HUES64 (cell line): ENCODE measurements at regions not wholly inside any gene's neighbourhood (a gene's known extent, or its start where the extent isn't known, plus 50 kb on each side); places are given as distances from the start of the nearest gene placed in this dataset.
"Not testable (repeated sequence)": the region's sequence is repeated elsewhere in the genome, so short reads cannot be mapped to it uniquely, and the experiment has no call there.

Experiments used
- H3K27ac ChIP-seq: 2 replicates; pipeline ENCODE4 v1.7.0; 2013; ENCODE audit warnings: low read depth, low read length, inconsistent platforms
- H3K27me3 ChIP-seq: 2 replicates; pipeline ENCODE4 v1.6.1; 2013; ENCODE audit warnings: mild to moderate bottlenecking, low read length; ENCODE audit not compliant: insufficient read depth
- H3K36me3 ChIP-seq: 2 replicates; pipeline ENCODE4 v1.6.1; 2013; ENCODE audit warnings: mild to moderate bottlenecking, low read length; ENCODE audit not compliant: insufficient read depth
- H3K4me1 ChIP-seq: 2 replicates; pipeline ENCODE4 v1.6.1; 2013; ENCODE audit warnings: mild to moderate bottlenecking, low read length, moderate library complexity; ENCODE audit not compliant: insufficient read depth
- H3K4me3 ChIP-seq: 2 replicates; pipeline ENCODE4 v1.5.1; 2013; ENCODE audit warnings: mild to moderate bottlenecking, low read length, moderate library complexity
- H3K9ac ChIP-seq: 2 replicates; pipeline ENCODE4 v1.6.1; 2013; ENCODE audit warnings: mild to moderate bottlenecking, low read depth, low read length
- H3K9me3 ChIP-seq: 2 replicates; pipeline ENCODE4 v1.6.1; 2013; ENCODE audit warnings: low read depth, low read length; ENCODE audit not compliant: insufficient read depth
- WGBS: fragments of 150-250, 120-280 bp; methylation state at CpG from one replicate; pipeline ENCODE4 v1.1.7; 2013; ENCODE audit warnings: missing lambda C conversion rate; 5-methylcytosine and 5-hydroxymethylcytosine counted together

DNA sequence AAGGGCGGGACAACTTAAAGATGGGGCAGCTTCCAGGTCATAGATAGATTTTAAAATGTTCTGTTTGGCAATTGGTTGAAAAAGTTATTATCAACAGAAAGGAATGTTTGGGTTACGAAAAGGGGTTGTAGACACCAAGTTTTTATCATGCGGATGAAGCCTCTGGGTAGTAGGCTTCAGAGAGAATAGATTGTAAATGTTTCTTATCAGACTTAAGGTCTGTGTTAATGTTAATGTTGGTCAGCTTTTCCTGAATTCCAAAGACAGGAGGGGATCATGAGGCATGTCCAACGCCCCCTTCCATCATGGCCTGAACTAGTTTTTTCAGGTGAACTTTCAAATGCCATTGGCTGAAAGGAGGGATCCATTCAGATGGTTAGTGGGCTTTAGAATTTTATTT, 84.2 kb upstream of the KIF5B start:
- Histone ChIP-seq H3K4me1 (peaks cover 16% of the 10 kb centered on the region), H3K36me3 (no peaks in the 10 kb centered on the region), H3K4me3 (no peak overlapping the region), H3K27me3 (no peaks in the 10 kb centered on the region), H3K9me3 (no peaks in the 10 kb centered on the region), H3K27ac (peak overlapping the region; percentile 86; the same call in 1 of the 2 replicates), H3K9ac (no peak overlapping the region)
- 80% methylated on average over 4 of the region's 4 CpGs for WGBS

DNA sequence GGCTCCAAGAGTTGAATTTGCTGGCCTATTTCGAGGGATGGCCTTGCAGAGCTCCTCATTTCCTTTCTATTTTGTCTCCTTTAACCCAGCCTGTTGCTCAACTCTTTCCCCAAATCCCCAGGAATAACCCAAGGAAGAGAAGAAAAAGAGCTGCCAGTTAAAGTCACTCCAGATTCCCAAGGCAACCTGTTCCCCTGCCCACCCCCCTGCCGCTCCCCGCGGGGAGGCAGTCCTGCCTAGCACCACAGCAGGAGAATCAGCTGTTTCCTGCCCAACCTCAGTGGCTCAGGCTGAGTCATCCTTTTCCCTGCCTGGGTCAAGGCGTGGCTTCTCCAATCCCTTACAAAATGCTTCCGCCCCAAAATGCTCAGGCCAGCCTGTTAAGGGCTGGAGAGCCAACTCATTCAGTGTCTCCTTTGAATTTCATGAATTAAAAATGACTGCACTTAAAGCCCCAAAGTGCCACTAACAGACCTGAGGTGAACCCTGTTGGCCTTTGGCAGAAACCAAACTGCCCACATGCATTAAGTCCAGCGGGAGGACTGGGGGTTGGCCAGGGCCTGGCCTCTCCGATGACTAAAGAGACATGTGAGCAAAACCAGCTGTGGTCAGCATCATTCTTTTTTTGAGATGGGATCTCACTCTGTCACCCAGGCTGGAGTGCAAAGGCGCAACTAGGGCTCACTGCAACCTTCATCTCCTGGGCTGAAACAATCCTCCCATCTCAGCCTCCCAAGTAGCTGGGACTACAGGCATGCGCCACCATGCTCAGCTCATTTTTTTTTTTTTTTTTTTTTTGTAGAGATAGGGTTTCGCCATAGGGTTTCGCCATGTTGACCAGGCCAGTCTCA, 83.2 kb upstream of the KIF5B start:
- Histone ChIP-seq H3K36me3 (no peaks in the 10 kb centered on the region), H3K4me3 (no peak overlapping the region), H3K4me1 (peaks cover 16% of the 10 kb centered on the region), H3K9ac (peak overlapping the region; percentile 5; the same call in 1 of the 2 replicates), H3K9me3 (no peaks in the 10 kb centered on the region), H3K27ac (peak overlapping the region; percentile 86), H3K27me3 (no peaks in the 10 kb centered on the region)
- 34% methylated on average over 11 of the region's 12 CpGs for WGBS

DNA sequence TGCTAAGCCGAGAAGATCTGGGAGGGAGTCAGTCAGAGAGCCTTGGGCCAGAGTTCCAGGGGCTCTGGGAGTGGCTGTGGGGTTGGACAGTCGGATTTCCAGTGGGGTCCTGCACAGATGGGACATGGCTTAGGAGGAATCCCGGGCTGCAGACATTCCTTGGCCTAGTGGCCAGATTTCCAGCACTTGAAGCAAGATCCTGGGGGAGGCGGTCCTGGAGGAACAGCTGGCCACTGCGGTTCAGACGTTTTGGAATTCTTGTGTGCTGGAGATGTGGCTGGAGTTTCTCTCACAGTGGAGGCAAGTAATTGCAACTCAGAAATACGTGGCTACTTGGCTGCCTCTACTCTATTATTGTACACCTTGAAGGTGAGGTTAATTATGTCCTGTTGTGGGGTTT, 80.7 kb upstream of the KIF5B start:
- H3K9ac ChIP-seq, H3K36me3 ChIP-seq, H3K27ac ChIP-seq, H3K4me3 ChIP-seq, H3K27me3 ChIP-seq, H3K9me3 ChIP-seq: not testable (repeated sequence)
- WGBS = 88% methylated on average over 7 of the region's 7 CpGs
- H3K4me1 ChIP-seq = peaks cover 16% of the 10 kb centered on the region

DNA sequence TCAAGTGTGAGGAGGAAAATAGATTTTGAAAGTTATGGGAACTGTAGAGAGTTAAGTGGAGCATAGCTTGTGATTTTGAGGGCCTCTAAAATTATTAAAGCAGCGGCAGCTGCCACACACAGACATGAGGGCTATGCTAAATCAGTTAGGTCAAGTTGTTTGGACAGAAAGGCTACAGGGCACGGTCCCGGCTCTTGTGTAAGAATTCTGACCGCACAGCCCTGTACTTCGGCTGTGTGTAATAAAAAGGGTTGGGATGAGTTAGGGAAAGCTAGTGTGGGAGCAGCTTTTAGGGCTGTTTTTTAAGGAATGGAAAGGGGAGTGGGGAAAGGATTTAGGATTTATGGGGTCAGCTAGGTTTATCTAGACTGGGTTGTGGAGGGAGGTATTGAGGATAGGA, 79.6 kb upstream of the KIF5B start:
- not testable (repeated sequence) for H3K27me3 ChIP-seq, H3K9me3 ChIP-seq, H3K27ac ChIP-seq, H3K4me3 ChIP-seq, H3K36me3 ChIP-seq, H3K9ac ChIP-seq
- WGBS = 92% methylated on average over 5 of the region's 5 CpGs
- peaks cover 16% of the 10 kb centered on the region for H3K4me1 ChIP-seq

DNA sequence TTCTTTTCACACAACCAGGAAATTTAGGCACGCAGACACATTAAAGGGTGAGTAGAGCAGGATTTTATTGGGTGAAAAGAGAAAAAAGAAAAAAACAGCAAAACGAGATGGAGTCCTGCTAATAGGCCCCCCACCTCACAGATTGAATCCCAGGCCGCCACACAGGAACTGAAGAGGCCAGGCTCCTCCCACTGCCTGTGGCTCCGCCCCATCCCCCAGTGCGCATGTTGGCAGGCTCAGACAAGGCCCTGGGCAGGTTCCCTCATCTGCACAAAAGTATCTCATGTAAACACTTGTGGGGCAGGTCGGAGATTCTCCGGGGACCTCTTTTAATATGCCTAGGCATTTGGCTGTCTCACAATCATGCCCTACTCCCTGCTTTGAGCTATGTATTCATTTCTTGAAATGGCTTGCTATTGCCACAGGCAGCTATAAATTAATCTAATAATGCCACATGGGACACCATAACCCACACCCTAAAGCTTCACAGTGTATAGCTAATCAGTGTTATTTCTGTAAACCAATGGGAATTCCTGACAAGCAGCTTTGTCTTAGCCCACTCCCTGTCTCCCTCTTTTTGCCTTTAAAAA, 76.2 kb upstream of the KIF5B start:
- H3K9ac ChIP-seq = no peak overlapping the region
- H3K27me3 ChIP-seq = no peaks in the 10 kb centered on the region
- no peaks in the 10 kb centered on the region for H3K4me1 ChIP-seq
- H3K36me3 ChIP-seq = no peaks in the 10 kb centered on the region
- 87% methylated on average over 7 of the region's 7 CpGs for WGBS
- H3K4me3 ChIP-seq = no peak overlapping the region
- H3K9me3 ChIP-seq = no peaks in the 10 kb centered on the region
- H3K27ac ChIP-seq = no peak overlapping the region

DNA sequence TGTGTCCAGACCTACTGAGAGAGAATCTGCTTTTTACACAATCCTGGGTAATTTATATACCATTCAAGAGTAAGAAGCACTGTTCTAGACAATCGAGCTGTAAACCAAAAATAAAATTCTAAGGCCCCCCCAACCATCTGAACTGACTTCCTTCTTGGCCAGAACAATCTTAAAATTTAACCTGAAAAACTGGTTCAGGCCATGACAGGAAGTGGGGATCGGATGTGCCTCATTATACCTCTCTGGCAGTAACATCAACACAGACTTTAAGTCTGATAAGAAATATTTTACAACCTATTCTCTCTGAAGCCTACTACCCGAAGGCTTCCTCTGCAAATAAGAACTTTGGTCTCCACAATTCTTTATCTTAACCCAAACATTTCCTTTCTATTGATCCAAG, 75.2 kb upstream of the KIF5B start:
- Histone ChIP-seq H3K27ac (no peak overlapping the region), H3K4me3 (no peak overlapping the region), H3K36me3 (no peaks in the 10 kb centered on the region), H3K9me3 (no peaks in the 10 kb centered on the region), H3K9ac (no peak overlapping the region), H3K27me3 (no peaks in the 10 kb centered on the region), H3K4me1 (no peaks in the 10 kb centered on the region)
- 86% methylated on average over 3 of the region's 3 CpGs for WGBS

DNA sequence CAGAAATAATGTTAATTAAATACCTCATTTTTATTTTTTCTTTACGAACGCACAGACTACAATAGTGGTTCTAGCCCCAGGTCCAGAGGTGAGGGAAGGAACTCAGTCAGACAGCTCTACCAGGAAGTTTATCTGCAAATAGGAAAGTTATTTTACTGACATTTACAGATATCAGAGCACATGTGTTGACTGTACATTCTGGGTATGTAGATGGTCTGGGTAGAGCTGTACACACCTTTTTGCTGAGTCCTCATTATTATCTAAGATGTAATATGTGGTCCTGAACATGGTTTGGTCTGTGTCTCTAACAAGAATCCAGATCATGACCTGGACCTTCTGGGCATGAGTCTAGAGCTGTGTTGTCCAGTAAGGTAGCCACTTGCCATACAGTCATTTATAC, 74.6 kb upstream of the KIF5B start:
- H3K4me1 ChIP-seq = no peaks in the 10 kb centered on the region
- H3K36me3 ChIP-seq = no peaks in the 10 kb centered on the region
- H3K27ac ChIP-seq = no peak overlapping the region
- no peak overlapping the region for H3K9ac ChIP-seq
- no peaks in the 10 kb centered on the region for H3K9me3 ChIP-seq
- no peaks in the 10 kb centered on the region for H3K27me3 ChIP-seq
- WGBS = 96% methylated on average over 2 of the region's 2 CpGs
- no peak overlapping the region for H3K4me3 ChIP-seq

DNA sequence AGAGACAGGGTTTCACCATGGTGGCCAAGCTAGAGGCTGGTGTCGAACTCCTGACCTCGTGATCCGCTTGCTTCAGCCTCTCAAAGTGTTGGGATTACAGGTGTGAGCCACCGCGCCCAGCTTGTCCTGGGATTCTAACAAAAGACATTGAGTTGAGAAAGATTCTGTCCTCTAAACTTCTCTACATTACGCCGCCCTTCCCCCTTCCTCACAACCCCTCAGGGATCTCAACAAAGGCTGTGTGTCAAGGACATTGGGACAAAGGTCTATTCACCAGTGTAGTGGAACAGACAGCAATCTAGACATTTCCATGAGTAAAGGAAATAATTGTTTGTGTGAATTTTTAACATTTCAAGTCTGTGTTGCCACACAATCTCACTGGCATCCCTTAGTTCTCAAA, 68.8 kb upstream of the KIF5B start:
- WGBS = 96% methylated on average over 7 of the region's 7 CpGs
- Histone ChIP-seq H3K9ac (no peak overlapping the region), H3K4me1 (no peaks in the 10 kb centered on the region), H3K36me3 (no peaks in the 10 kb centered on the region), H3K27me3 (no peaks in the 10 kb centered on the region), H3K9me3 (peaks cover 16% of the 10 kb centered on the region), H3K27ac (no peak overlapping the region), H3K4me3 (no peak overlapping the region)

DNA sequence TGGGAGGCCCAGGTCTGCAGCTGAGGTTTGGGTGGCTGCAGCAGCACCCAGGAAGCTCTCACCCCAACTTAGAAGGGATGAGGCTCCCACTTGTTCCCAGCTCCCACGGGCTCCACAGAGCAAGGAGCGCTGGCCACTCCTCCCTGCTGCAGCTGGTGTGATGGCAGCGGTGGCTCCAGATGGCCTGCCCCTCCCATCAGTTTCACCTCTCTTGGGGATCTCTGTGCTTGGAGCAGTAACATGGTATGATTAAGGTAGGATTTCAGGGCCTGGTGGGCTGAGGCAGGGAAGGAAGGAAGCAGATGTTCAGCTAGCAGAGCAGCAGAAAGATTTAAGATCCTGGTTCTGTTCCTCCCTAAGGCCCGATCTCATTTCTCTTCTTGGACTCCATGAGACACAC, 66.8 kb upstream of the KIF5B start:
- Histone ChIP-seq H3K9ac (no peak overlapping the region), H3K9me3 (peaks cover 16% of the 10 kb centered on the region)

DNA sequence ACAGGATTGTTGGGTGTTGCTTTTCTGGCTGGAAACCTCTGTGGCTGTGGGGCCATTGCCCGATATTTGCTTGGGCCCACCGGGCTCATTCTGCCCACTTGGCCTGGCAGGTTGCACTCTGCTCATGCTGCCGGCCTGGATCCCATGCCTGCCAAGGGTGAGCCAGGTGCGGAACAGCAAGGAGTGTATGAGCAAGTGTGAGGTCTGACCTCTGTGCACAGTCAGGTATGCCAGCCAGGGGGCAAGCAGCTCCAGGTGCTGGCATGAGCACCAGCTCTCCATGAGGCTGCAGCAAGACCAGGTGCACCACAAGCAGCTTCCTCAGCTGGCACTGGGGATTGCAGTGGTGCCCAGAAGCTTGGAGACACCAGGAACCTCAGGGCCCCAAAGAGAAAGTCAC, 65.4 kb upstream of the KIF5B start:
- no peaks in the 10 kb centered on the region for H3K27me3 ChIP-seq
- peaks cover 16% of the 10 kb centered on the region for H3K9me3 ChIP-seq
- WGBS = 96% methylated on average over 4 of the region's 4 CpGs
- no peaks in the 10 kb centered on the region for H3K4me1 ChIP-seq
- H3K4me3 ChIP-seq = no peak overlapping the region
- H3K36me3 ChIP-seq = no peaks in the 10 kb centered on the region
- H3K27ac ChIP-seq = no peak overlapping the region
- no peak overlapping the region for H3K9ac ChIP-seq

More for the DNA sequence above, 66.8 kb upstream of the KIF5B start:
- H3K4me3 ChIP-seq = no peak overlapping the region
- H3K27me3 ChIP-seq = no peaks in the 10 kb centered on the region
- no peak overlapping the region for H3K27ac ChIP-seq
- H3K36me3 ChIP-seq = no peaks in the 10 kb centered on the region
- WGBS = 87% methylated on average over 4 of the region's 4 CpGs
- no peaks in the 10 kb centered on the region for H3K4me1 ChIP-seq

DNA sequence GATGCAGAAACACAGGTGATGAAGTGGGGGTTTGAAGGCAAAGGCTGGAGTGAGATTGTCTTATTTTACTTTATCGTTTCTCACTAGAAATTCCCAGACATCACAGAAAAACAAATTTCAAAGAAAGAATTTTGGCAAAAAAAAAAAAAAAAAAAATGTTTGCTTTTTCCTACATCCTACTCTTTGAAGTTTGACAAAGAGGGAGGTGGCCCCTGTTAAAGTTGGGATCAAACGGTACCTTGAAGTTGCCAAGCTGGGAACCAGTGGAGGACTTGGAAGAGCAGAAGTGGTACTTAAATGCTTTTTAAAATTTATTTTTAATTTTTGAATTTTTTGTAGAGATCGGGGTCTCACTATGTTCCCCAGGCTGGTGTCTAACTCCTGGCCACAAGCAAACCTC, 63.9 kb upstream of the KIF5B start:
- H3K27me3 ChIP-seq = no peaks in the 10 kb centered on the region
- no peak overlapping the region for H3K9ac ChIP-seq
- H3K27ac ChIP-seq = no peak overlapping the region
- H3K4me3 ChIP-seq = no peak overlapping the region
- H3K36me3 ChIP-seq = no peaks in the 10 kb centered on the region
- H3K4me1 ChIP-seq = no peaks in the 10 kb centered on the region
- H3K9me3 ChIP-seq = peaks cover 16% of the 10 kb centered on the region
- WGBS = 89% methylated on average over 2 of the region's 3 CpGs
